PC-3 (cell line): ENCODE measurements at regions not wholly inside any gene's neighbourhood (a gene's known extent, or its start where the extent isn't known, plus 50 kb on each side); places are given as distances from the start of the nearest gene placed in this dataset.

Experiments
- ATAC-seq: fragments of 200-7000 bp; cut with Tn5 transposase; 2 replicates; pipeline ENCODE4 v1.9.1; 2020; ENCODE audit warnings: mild to moderate bottlenecking, moderate library complexity
- BruUV-seq: library from RNA; stranded (reverse); fragments of 400-500 nt; replicated peaks from 2 replicates; lab custom pipeline; 2021; lab: Mats Ljungman, UMichigan
- CTCF ChIA-PET: fragments of 300-600 bp; sonication (Branson Sonifier 250); formaldehyde crosslinking; loops from one replicate; lab custom pipeline; 2022; ENCODE audit warnings: antibody characterized with exemption; lab: Charles Lee
- POLR2A ChIA-PET: fragments of 300-600 bp; sonication (Branson Sonifier 250); formaldehyde crosslinking; loops from one replicate; lab custom pipeline; 2022; ENCODE audit warnings: antibody characterized with exemption; ENCODE audit not compliant: unreplicated experiment; lab: Charles Lee
- DNase-seq: peaks from one replicate; pipeline ENCODE4 v3.0.0-alpha.2; 2015
- H2AFZ ChIP-seq: fragments of 300-600 bp; sonication (generic); 2 replicates; pipeline ENCODE4 v1.6.0; 2016; ENCODE audit warnings: antibody characterized with exemption, low read length
- H3F3A ChIP-seq: fragments of 300-600 bp; sonication (generic); one replicate; pipeline ENCODE4 v1.6.0; 2017; ENCODE audit warnings: antibody characterized with exemption, low read length, control low read depth, mild to moderate bottlenecking; ENCODE audit not compliant: unreplicated experiment
- H3K27ac ChIP-seq: fragments of 300-600 bp; sonication (generic); 2 replicates; pipeline ENCODE4 v1.5.1; 2016; ENCODE audit warnings: mild to moderate bottlenecking, low read length
- H3K27me3 ChIP-seq: fragments of 300-600 bp; sonication (generic); 2 replicates; pipeline ENCODE4 v1.6.1; 2016; ENCODE audit warnings: low read length, mixed read lengths
- H3K36me3 ChIP-seq: fragments of 300-600 bp; sonication (generic); 2 replicates; pipeline ENCODE4 v1.6.1; 2016; ENCODE audit warnings: low read depth, mixed run types, low read length, mixed read lengths
- H3K4me1 ChIP-seq: fragments of 300-600 bp; sonication (generic); 2 replicates; pipeline ENCODE4 v1.5.1; 2016; ENCODE audit warnings: low read length; ENCODE audit not compliant: insufficient read depth
- H3K4me2 ChIP-seq: fragments of 300-600 bp; sonication (generic); 2 replicates; pipeline ENCODE4 v1.6.0; 2016; ENCODE audit warnings: low read length
- H3K4me3 ChIP-seq: fragments of 300-600 bp; sonication (generic); 2 replicates; pipeline ENCODE4 v1.5.1; 2016; ENCODE audit warnings: mild to moderate bottlenecking, low read length, mixed read lengths
- H3K79me2 ChIP-seq: fragments of 300-600 bp; sonication (generic); 2 replicates; pipeline ENCODE4 v1.6.1; 2017; ENCODE audit warnings: low read length, mixed read lengths
- H3K9ac ChIP-seq: fragments of 300-600 bp; sonication (generic); 2 replicates; pipeline ENCODE4 v1.6.0; 2016; ENCODE audit warnings: mild to moderate bottlenecking, low read length
- H3K9me2 ChIP-seq: fragments of 300-600 bp; sonication (generic); replicated peaks from 2 replicates; pipeline ENCODE4 v1.6.1; 2016; ENCODE audit warnings: mixed run types, low read length, mixed read lengths
- H3K9me3 ChIP-seq: fragments of 300-600 bp; sonication (generic); 2 replicates; pipeline ENCODE4 v1.6.1; 2016; ENCODE audit warnings: low read length, mixed read lengths
- H4K20me1 ChIP-seq: fragments of 300-600 bp; sonication (generic); 2 replicates; pipeline ENCODE4 v1.6.1; 2016; ENCODE audit warnings: low read length, mixed read lengths
- EZH2 ChIP-seq: fragments of 300-600 bp; sonication (generic); IDR thresholded peaks from one replicate; pipeline ENCODE4 v1.6.1; 2017; ENCODE audit warnings: antibody characterized with exemption, mild to moderate bottlenecking, low read length; ENCODE audit not compliant: unreplicated experiment
- EZH2phosphoT487 ChIP-seq: fragments of 300-600 bp; sonication (generic); IDR thresholded peaks from 2 replicates; pipeline ENCODE4 v1.6.1; 2018; ENCODE audit warnings: mild to moderate bottlenecking, antibody characterized with exemption, low read length, borderline replicate concordance
- intact Hi-C: fragments of 100-400 bp; cut with micrococcal nuclease; formaldehyde crosslinking; loops from 2 replicates; pipeline ENCODE4 v1.9.0; 2023
- TF ChIP-seq, protein P1 (sequence below): fragments of 300-600 bp; sonication (generic); conservative IDR thresholded peaks from 2 replicates; pipeline ENCODE4 v1.5.1; 2017; ENCODE audit warnings: antibody characterized with exemption, low read depth, mild to moderate bottlenecking, low read length

DNA sequence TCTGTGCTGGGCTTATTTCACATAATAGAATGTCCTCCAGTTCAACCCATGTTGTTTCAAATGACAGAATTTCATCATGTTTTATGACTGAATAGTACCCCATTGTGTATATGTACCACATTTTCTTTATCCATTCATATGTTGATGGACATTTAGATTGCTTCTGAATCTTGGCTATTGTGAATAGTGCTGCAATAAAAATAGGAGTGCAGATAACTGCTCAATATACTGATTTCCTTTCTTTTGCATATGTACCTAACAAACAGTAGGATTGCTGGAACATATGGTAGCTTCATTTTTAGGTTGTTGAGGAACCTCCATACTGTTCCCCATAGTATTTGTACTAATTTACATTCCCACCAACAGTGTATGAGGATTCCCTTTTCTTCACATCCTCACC is 491.1 kb downstream of the BRINP3 start:
- intact Hi-C loops, result no loop called here
- ChIA-PET POLR2A (no interaction called here), CTCF (no interaction called here)
- Histone ChIP-seq H2AFZ (no peak overlapping the region), H3K27me3 (peaks cover 9% of the 10 kb centered on the region; the same call in 1 of the 2 replicates), H3K4me2 (no peak overlapping the region), H3K9me2 (no peaks in the 10 kb centered on the region), H3K27ac (no peak overlapping the region), H3K9me3 (no peaks in the 10 kb centered on the region), H3K4me1 (no peaks in the 10 kb centered on the region), H3K36me3 (no peaks in the 10 kb centered on the region), H3K9ac (no peak overlapping the region), H3K4me3 (no peak overlapping the region), H4K20me1 (no peaks in the 10 kb centered on the region), H3F3A (no peaks in the 10 kb centered on the region), H3K79me2 (no peaks in the 10 kb centered on the region)
- ATAC-seq (no peak), DNase-seq (no peak)
- no TSS peak for BruUV-seq
- TF ChIP-seq EZH2 (no peak), EZH2phosphoT487 (no peak)
- TF ChIP-seq, protein P1, sequence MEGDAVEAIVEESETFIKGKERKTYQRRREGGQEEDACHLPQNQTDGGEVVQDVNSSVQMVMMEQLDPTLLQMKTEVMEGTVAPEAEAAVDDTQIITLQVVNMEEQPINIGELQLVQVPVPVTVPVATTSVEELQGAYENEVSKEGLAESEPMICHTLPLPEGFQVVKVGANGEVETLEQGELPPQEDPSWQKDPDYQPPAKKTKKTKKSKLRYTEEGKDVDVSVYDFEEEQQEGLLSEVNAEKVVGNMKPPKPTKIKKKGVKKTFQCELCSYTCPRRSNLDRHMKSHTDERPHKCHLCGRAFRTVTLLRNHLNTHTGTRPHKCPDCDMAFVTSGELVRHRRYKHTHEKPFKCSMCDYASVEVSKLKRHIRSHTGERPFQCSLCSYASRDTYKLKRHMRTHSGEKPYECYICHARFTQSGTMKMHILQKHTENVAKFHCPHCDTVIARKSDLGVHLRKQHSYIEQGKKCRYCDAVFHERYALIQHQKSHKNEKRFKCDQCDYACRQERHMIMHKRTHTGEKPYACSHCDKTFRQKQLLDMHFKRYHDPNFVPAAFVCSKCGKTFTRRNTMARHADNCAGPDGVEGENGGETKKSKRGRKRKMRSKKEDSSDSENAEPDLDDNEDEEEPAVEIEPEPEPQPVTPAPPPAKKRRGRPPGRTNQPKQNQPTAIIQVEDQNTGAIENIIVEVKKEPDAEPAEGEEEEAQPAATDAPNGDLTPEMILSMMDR, result no peak

DNA sequence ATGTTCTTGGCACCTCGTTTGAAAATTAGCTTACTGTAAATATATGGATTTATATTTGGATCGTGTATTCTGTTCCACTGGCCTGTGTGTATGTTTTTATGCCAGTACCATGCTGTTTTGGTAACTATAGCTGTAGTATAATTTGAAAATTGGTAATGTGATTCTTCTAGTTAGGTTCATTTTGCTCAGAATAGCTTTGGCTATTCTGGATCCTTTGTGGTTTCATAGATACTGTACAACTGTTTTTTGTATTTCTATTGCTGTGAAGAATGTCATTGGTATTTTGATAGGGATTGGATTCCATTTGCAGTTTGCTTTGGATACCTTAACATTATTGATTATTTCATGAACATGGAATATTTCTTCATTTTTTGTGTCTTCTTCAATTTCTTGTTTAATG is 490.2 kb downstream of the BRINP3 start:
- Histone ChIP-seq H2AFZ (no peak overlapping the region), H3K79me2 (no peaks in the 10 kb centered on the region), H4K20me1 (no peaks in the 10 kb centered on the region), H3K36me3 (no peaks in the 10 kb centered on the region), H3K4me2 (no peak overlapping the region), H3K9ac (no peak overlapping the region), H3F3A (no peaks in the 10 kb centered on the region), H3K27me3 (peaks cover 9% of the 10 kb centered on the region; the same call in 1 of the 2 replicates), H3K4me3 (no peak overlapping the region), H3K4me1 (no peaks in the 10 kb centered on the region), H3K9me3 (0 out of 2 replicates have a peak, but pooled peaks cover 3% of the 10 kb centered on the region), H3K9me2 (no peaks in the 10 kb centered on the region), H3K27ac (no peak overlapping the region)
- DNase-seq (no peak), ATAC-seq (no peak)
- BruUV-seq, result no TSS peak
- ChIA-PET CTCF (no interaction called here), POLR2A (no interaction called here)
- TF ChIP-seq, protein P1, result no peak
- intact Hi-C loops, result no loop called here

DNA sequence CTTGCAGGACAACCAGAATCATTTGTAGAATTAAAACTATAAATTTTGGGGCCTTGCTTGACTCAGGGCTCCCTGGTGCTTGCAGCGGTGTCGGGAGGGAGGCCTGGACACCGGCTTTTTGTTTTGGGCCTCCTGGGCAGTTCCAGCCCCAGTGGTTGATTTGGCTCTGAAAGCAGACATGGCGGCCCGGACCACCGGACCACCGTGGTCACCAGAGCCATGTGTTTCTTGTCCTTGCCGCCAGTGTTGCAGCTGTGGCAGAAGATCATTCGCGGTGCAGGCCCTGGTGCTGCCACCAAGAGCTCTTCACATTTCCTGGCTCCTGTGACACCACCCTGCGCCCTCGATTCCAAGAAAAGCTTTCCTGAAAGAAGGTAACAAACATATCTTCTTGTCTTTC is 484.8 kb downstream of the BRINP3 start:
- Histone ChIP-seq H3K4me2 (no peak overlapping the region), H3K9me2 (no peaks in the 10 kb centered on the region), H2AFZ (no peak overlapping the region), H3F3A (no peaks in the 10 kb centered on the region), H3K27me3 (peaks cover 9% of the 10 kb centered on the region; the same call in 1 of the 2 replicates), H3K4me1 (no peaks in the 10 kb centered on the region), H4K20me1 (no peaks in the 10 kb centered on the region), H3K4me3 (no peak overlapping the region), H3K27ac (no peak overlapping the region), H3K9ac (no peak overlapping the region), H3K79me2 (no peaks in the 10 kb centered on the region), H3K36me3 (no peaks in the 10 kb centered on the region), H3K9me3 (0 out of 2 replicates have a peak, but pooled peaks cover 5% of the 10 kb centered on the region)
- no peak for TF ChIP-seq EZH2phosphoT487
- intact Hi-C loops, result no loop called here
- POLR2A ChIA-PET, result no interaction called here
- CTCF ChIA-PET, result no interaction called here
- BruUV-seq, result no TSS peak
- ATAC-seq, result no peak
- DNase-seq, result no peak
